HepG2 (cell line): ENCODE measurements at regions not wholly inside any gene's neighbourhood (a gene's known extent, or its start where the extent isn't known, plus 50 kb on each side); places are given as distances from the start of the nearest gene placed in this dataset.

Experiments
- ATAC-seq: fragments of 200-7000 bp; cut with Tn5 transposase; 3 replicates; pipeline ENCODE4 v1.9.1; 2020; ENCODE audit warnings: mild to moderate bottlenecking, moderate library complexity
- BruUV-seq: library from RNA; stranded (reverse); fragments of 400-500 nt; replicated peaks from 2 replicates; lab custom pipeline; 2021; lab: Mats Ljungman, UMichigan
- CTCF ChIA-PET: fragments of 300-600 bp; formaldehyde crosslinking; extraction: SDS; loops from one replicate; lab custom pipeline; 2021; ENCODE audit warnings: low total read pairs, inconsistent platforms, low intra/inter-chr PET ratio; lab: Yijun Ruan, JAX
- POLR2A ChIA-PET: fragments of 350-600 bp; sonication (Branson Sonifier 250); formaldehyde crosslinking; loops from one replicate; lab custom pipeline; 2020; ENCODE audit warnings: antibody characterized with exemption, inconsistent platforms; lab: Yijun Ruan, JAX
- DNase-seq: peaks from one replicate; pipeline ENCODE4 v3.0.0-alpha.2; 2015; ENCODE audit warnings: low spot score
- FAIRE-seq: peaks from 3 replicates; lab custom pipeline; 2011; peaks lifted over from hg19 to GRCh38; lab: Jason Lieb, UNC
- H2AFZ ChIP-seq: one replicate; pipeline ENCODE4 v1.6.1; 2011; ENCODE audit warnings: low read length, inconsistent platforms
- H3K27ac ChIP-seq: fragments of 300-600 bp; 3 replicates; pipeline ENCODE4 v1.8.0; 2011; ENCODE audit warnings: mixed run types, mild to moderate bottlenecking, mixed read lengths, low read length, inconsistent platforms; ENCODE audit not compliant: insufficient read depth; ENCODE audit errors: extremely low read length
- H3K27me3 ChIP-seq, 2 experiments: fragments of 200-600 bp in 1 of 2; 2 replicates in 1 of 2; 3 replicates in 1 of 2; pipeline versions ENCODE4 v1.6.0 to v1.8.0; 2011; ENCODE audit warnings: low read length in 2 of 2, mild to moderate bottlenecking in 2 of 2, moderate library complexity in 2 of 2, inconsistent platforms in 1 of 2; ENCODE audit not compliant: insufficient read depth in 2 of 2, control insufficient read depth in 1 of 2
- H3K36me3 ChIP-seq, 2 experiments: fragments of 200-600 bp in 1 of 2; replicated peaks in 1 of 2; 2 replicates in 1 of 2; 3 replicates in 1 of 2; pipeline versions ENCODE4 v1.5.1 to v1.8.0; 2011; ENCODE audit warnings: low read length in 2 of 2, inconsistent platforms in 1 of 2; ENCODE audit not compliant: insufficient read depth in 2 of 2, control insufficient read depth in 1 of 2
- H3K4me1 ChIP-seq: 2 replicates; pipeline ENCODE4 v1.5.1; 2012; ENCODE audit warnings: low read length, inconsistent platforms; ENCODE audit not compliant: insufficient read depth
- H3K4me2 ChIP-seq: 2 replicates; pipeline ENCODE4 v1.6.0; 2011; ENCODE audit warnings: low read depth, low read length, inconsistent platforms
- H3K4me3 ChIP-seq, 3 experiments: fragments of 200-600 bp in 1 of 3; sonication (generic), shearing (Covaris generic) in 1 of 3; replicated peaks in 1 of 3; 2 replicates each; pipeline ENCODE4 v1.5.1; 2011 to 2016; ENCODE audit warnings: low read length in 3 of 3, inconsistent platforms in 2 of 3, low read depth in 2 of 3, mild to moderate bottlenecking in 2 of 3, control low read depth in 1 of 3, mixed read lengths in 1 of 3; ENCODE audit not compliant: insufficient read depth in 1 of 3
- H3K79me2 ChIP-seq: one replicate; pipeline ENCODE4 v1.6.1; 2011; ENCODE audit warnings: low read length, inconsistent platforms; ENCODE audit not compliant: insufficient read depth
- H3K9ac ChIP-seq: 2 replicates; pipeline ENCODE4 v1.6.0; 2011; ENCODE audit warnings: mild to moderate bottlenecking, low read depth, low read length, inconsistent platforms; ENCODE audit not compliant: insufficient read depth
- H3K9me3 ChIP-seq: 2 replicates; pipeline ENCODE4 v1.5.1; 2012; ENCODE audit warnings: mild to moderate bottlenecking, low read length
- H4K20me1 ChIP-seq: 2 replicates; pipeline ENCODE4 v1.6.0; 2011; ENCODE audit warnings: inconsistent platforms, mild to moderate bottlenecking, low read length, moderate library complexity; ENCODE audit not compliant: insufficient read depth
- ELF3 ChIP-seq: IDR thresholded peaks from 2 replicates; pipeline ENCODE4 v1.6.1; 2016; ENCODE audit warnings: missing genetic modification reagents, missing compliant biosample characterization
- ESRRA ChIP-seq: sonication (generic); formaldehyde crosslinking; IDR thresholded peaks from 2 replicates; pipeline ENCODE4 v1.5.1; 2020; ENCODE audit warnings: mild to moderate bottlenecking, low read depth, missing genetic modification reagents
- FOXJ3 ChIP-seq: sonication (generic); formaldehyde crosslinking; IDR thresholded peaks from 2 replicates; pipeline ENCODE4 v1.4.0; 2020; ENCODE audit warnings: missing genetic modification reagents, mild to moderate bottlenecking, borderline replicate concordance
- MTF1 ChIP-seq: sonication (generic); formaldehyde crosslinking; IDR thresholded peaks from 2 replicates; pipeline ENCODE4 v1.5.0; 2020; ENCODE audit warnings: missing genetic modification reagents
- POLR2AphosphoS5 ChIP-seq: IDR thresholded peaks from 2 replicates; pipeline ENCODE4 v1.6.1; 2012; ENCODE audit warnings: low read depth, low read length
- REL ChIP-seq: sonication (generic); formaldehyde crosslinking; conservative IDR thresholded peaks from 2 replicates; pipeline ENCODE4 v1.8.0; 2022; ENCODE audit warnings: mild to moderate bottlenecking, missing genetic modification reagents, moderate library complexity
- RFXANK ChIP-seq: IDR thresholded peaks from 2 replicates; pipeline ENCODE4 v1.6.1; 2016
- RXRA ChIP-seq: sonication (generic); formaldehyde crosslinking; IDR thresholded peaks from 2 replicates; pipeline ENCODE4 v1.5.1; 2020; ENCODE audit warnings: missing genetic modification reagents
- ZBTB7A ChIP-seq: sonication (generic); formaldehyde crosslinking; IDR thresholded peaks from 2 replicates; pipeline ENCODE4 v1.8.0; 2022; ENCODE audit warnings: mild to moderate bottlenecking, missing genetic modification reagents
- ZMYM3 ChIP-seq: sonication (generic); formaldehyde crosslinking; IDR thresholded peaks from 2 replicates; pipeline ENCODE4 v1.5.1; 2020; ENCODE audit warnings: mild to moderate bottlenecking, missing genetic modification reagents
- ZNF224 ChIP-seq: sonication (generic); formaldehyde crosslinking; IDR thresholded peaks from 2 replicates; pipeline ENCODE4 v1.5.0; 2020; ENCODE audit warnings: mild to moderate bottlenecking, missing genetic modification reagents
- ZNF512B ChIP-seq: sonication (generic); formaldehyde crosslinking; IDR thresholded peaks from 2 replicates; pipeline ENCODE4 v1.5.1; 2020; ENCODE audit warnings: missing genetic modification reagents, mild to moderate bottlenecking, borderline replicate concordance
- ZNF619 ChIP-seq: sonication (generic); formaldehyde crosslinking; IDR thresholded peaks from 2 replicates; pipeline ENCODE4 v1.4.0; 2020; ENCODE audit warnings: mild to moderate bottlenecking, missing genetic modification reagents
- ZNF629 ChIP-seq: sonication (generic); formaldehyde crosslinking; conservative IDR thresholded peaks from 2 replicates; pipeline ENCODE4 v1.5.0; 2020; ENCODE audit warnings: missing genetic modification reagents
- ZNF772 ChIP-seq: sonication (generic); formaldehyde crosslinking; IDR thresholded peaks from 2 replicates; pipeline ENCODE4 v1.5.0; 2020; ENCODE audit warnings: mild to moderate bottlenecking, missing genetic modification reagents
- ZNF878 ChIP-seq: sonication (generic); formaldehyde crosslinking; IDR thresholded peaks from 2 replicates; pipeline ENCODE4 v1.8.1; 2023; ENCODE audit warnings: mild to moderate bottlenecking, missing genetic modification reagents, moderate library complexity
- WGBS: methylation state at CpG from one replicate; pipeline ENCODE4 v1.1.6; 2017; ENCODE audit warnings: low lambda C conversion rate; 5-methylcytosine and 5-hydroxymethylcytosine counted together
- in situ Hi-C: cut with HindIII; loops from 2 replicates; pipeline ENCODE4 v1.10.0; 2017; ENCODE audit warnings: low pct_unique_long_range_greater_than_20kb; ENCODE audit not compliant: extremely low pct_ligation_motif_present
- intact Hi-C: fragments of 100-400 bp; cut with micrococcal nuclease; formaldehyde crosslinking; loops from one replicate; pipeline ENCODE4 v1.10.0; 2022; ENCODE audit not compliant: unreplicated experiment
- TF ChIP-seq, protein P1 (sequence below): sonication (generic); formaldehyde crosslinking; IDR thresholded peaks from 2 replicates; pipeline ENCODE4 v1.4.0; 2020; ENCODE audit warnings: missing genetic modification reagents, low read depth, mild to moderate bottlenecking, borderline replicate concordance
- TF ChIP-seq, protein P2 (sequence below): sonication (generic); formaldehyde crosslinking; IDR thresholded peaks from 2 replicates; pipeline ENCODE4 v1.4.0; 2020; ENCODE audit warnings: missing genetic modification reagents
- TF ChIP-seq, protein P3 (sequence below): sonication (generic); formaldehyde crosslinking; IDR thresholded peaks from 2 replicates; pipeline ENCODE4 v1.5.0; 2020; ENCODE audit warnings: mild to moderate bottlenecking, low read depth, missing genetic modification reagents, borderline replicate concordance

- no peak for ATAC-seq
- CTCF ChIA-PET = no interaction called here
- Histone ChIP-seq H3K4me3 (no peak overlapping the region), H3K36me3 (no peaks in the 10 kb centered on the region), H2AFZ (no peak overlapping the region), H3K9me3 (no peaks in the 10 kb centered on the region), H3K27me3 (no peaks in the 10 kb centered on the region), H3K4me2 (no peak overlapping the region), H3K4me1 (no peaks in the 10 kb centered on the region), H3K9ac (no peak overlapping the region), H4K20me1 (no peaks in the 10 kb centered on the region), H3K79me2 (no peaks in the 10 kb centered on the region), H3K27ac (no peak overlapping the region)
- intact Hi-C loops (no loop called here), in situ Hi-C loops (no loop called here)
- no peak for FAIRE-seq
- WGBS = 0% methylated on average over 2 of the region's 2 CpGs
- POLR2A ChIA-PET = no interaction called here
- no TSS peak for BruUV-seq
- no peak for DNase-seq
- no peak for TF ChIP-seq ZNF512B (CRISPR knock-in tag)
- TF ChIP-seq ZBTB7A (CRISPR knock-in tag) = no peak
- TF ChIP-seq, protein P1, sequence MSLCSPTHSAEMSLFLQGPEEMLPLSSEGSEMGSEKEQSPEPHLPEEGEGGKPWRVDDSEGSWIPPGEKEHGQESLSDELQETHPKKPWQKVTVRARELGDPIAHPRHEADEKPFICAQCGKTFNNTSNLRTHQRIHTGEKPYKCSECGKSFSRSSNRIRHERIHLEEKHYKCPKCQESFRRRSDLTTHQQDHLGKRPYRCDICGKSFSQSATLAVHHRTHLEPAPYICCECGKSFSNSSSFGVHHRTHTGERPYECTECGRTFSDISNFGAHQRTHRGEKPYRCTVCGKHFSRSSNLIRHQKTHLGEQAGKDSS (CRISPR knock-in tag) = no peak
- TF ChIP-seq RXRA (CRISPR knock-in tag) = no peak
- TF ChIP-seq RFXANK (CRISPR knock-in tag) = no peak
- no peak for TF ChIP-seq ZNF224 (CRISPR knock-in tag)
- no peak for TF ChIP-seq FOXJ3 (CRISPR knock-in tag)
- no peak for TF ChIP-seq ELF3 (CRISPR knock-in tag)
- TF ChIP-seq MTF1 = no peak
- no peak for TF ChIP-seq POLR2AphosphoS5
- TF ChIP-seq, protein P2, sequence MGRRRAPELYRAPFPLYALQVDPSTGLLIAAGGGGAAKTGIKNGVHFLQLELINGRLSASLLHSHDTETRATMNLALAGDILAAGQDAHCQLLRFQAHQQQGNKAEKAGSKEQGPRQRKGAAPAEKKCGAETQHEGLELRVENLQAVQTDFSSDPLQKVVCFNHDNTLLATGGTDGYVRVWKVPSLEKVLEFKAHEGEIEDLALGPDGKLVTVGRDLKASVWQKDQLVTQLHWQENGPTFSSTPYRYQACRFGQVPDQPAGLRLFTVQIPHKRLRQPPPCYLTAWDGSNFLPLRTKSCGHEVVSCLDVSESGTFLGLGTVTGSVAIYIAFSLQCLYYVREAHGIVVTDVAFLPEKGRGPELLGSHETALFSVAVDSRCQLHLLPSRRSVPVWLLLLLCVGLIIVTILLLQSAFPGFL (CRISPR knock-in tag) = no peak
- TF ChIP-seq, protein P3, sequence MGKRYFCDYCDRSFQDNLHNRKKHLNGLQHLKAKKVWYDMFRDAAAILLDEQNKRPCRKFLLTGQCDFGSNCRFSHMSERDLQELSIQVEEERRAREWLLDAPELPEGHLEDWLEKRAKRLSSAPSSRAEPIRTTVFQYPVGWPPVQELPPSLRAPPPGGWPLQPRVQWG (CRISPR knock-in tag) = no peak
- no peak for TF ChIP-seq ZNF878 (CRISPR knock-in tag)
- TF ChIP-seq ZMYM3 (CRISPR knock-in tag) = no peak
- no peak for TF ChIP-seq ESRRA (CRISPR knock-in tag)
- TF ChIP-seq REL (CRISPR knock-in tag) = no peak
- TF ChIP-seq ZNF772 (CRISPR knock-in tag) = no peak
- TF ChIP-seq ZNF629 (CRISPR knock-in tag) = no peak
- TF ChIP-seq ZNF619 (CRISPR knock-in tag) = no peak
Measured at GRCh38 chr1:186568221-186568620, 107.3 kb upstream of the PDC start.
